ENCODE measurements at regions not wholly inside any gene's neighbourhood (a gene's known extent, or its start where the extent isn't known, plus 50 kb on each side); places are given as distances from the start of the nearest gene placed in this dataset.

- no peak for TF ChIP-seq CTCF (conservative IDR thresholded peaks at IDR 0.05)
- no peak overlapping the region for H3K56ac ChIP-seq (ENCODE audit: insufficient read length, low read depth, low read length)
Observed at GRCh38 chr2:219995991-219996765, 368.7 kb downstream of the SLC4A3 start.

More at GRCh38 chr2:219995991-219996765, 368.7 kb downstream of the SLC4A3 start:
- DNase-seq, result no peak
- Histone ChIP-seq H2BK20ac (ENCODE audit: low read depth, low read length, poor library complexity, severe bottlenecking) (no peak overlapping the region), H4K8ac (replicated peaks; ENCODE audit: insufficient read length, low read depth, low read length) (no peak overlapping the region), H4K20me1 (ENCODE audit: control insufficient read depth, insufficient read depth, insufficient read length) (no peaks in the 10 kb centered on the region), H2BK15ac (ENCODE audit: low read depth, low read length) (no peak overlapping the region), H2BK12ac (ENCODE audit: insufficient read length, low read depth, low read length) (no peak overlapping the region), H2BK120ac (ENCODE audit: low read depth, low read length, poor library complexity, severe bottlenecking) (no peak overlapping the region), H3K4me2 (ENCODE audit: insufficient read depth, insufficient read length, low read length) (no peak overlapping the region), H3K79me1 (ENCODE audit: insufficient read depth, low read depth, low read length, poor library complexity, severe bottlenecking) (no peaks in the 10 kb centered on the region), H3K79me2 (ENCODE audit: insufficient read depth, low read length) (no peaks in the 10 kb centered on the region), H4K91ac (ENCODE audit: insufficient read length, low read depth, low read length) (no peak overlapping the region), H3K4me1 (ENCODE audit: insufficient read depth, low read length) (no peaks in the 10 kb centered on the region), H3K23me2 (ENCODE audit: insufficient read length, low read depth, low read length, poor library complexity, severe bottlenecking) (no peaks in the 10 kb centered on the region), H3K27me3 (ENCODE audit: insufficient read depth, low read length) (no peaks in the 10 kb centered on the region), H3K18ac (ENCODE audit: insufficient read length, low read depth, low read length) (no peak overlapping the region), H4K5ac (ENCODE audit: insufficient read length, low read depth, low read length) (no peak overlapping the region), H3K4ac (ENCODE audit: low read depth, low read length) (no peak overlapping the region), H2AFZ (ENCODE audit: low read length) (no peak overlapping the region), H2BK5ac (ENCODE audit: insufficient read length, low read length) (no peak overlapping the region), H3K14ac (ENCODE audit: insufficient read depth, low read length) (no peak overlapping the region), H2AK5ac (ENCODE audit: insufficient read length, low read length) (no peak overlapping the region), H3T11ph (ENCODE audit: low read length) (no peak overlapping the region), H3K27ac (ENCODE audit: insufficient read length, low read depth, low read length) (no peak overlapping the region), H3K9ac (ENCODE audit: extremely low read depth, insufficient read length, low read length) (no peak overlapping the region), H3K23ac (ENCODE audit: insufficient read length, low read depth, low read length) (no peak overlapping the region), H3K9me3 (ENCODE audit: control insufficient read depth, low read depth, low read length) (no peaks in the 10 kb centered on the region)
- no peak overlapping the region for H3K4me3 Mint-ChIP-seq
- H3K36me3 Mint-ChIP-seq (ENCODE audit: insufficient read depth in 1 of 3, low read depth in 3 of 3), result no peaks in the 10 kb centered on the region; a peak in 1 of 7 replicates
- peaks cover 15 to 17% of the 10 kb centered on the region in 2 experiments for H3K4me1 Mint-ChIP-seq
- H3K27ac Mint-ChIP-seq, result no peak overlapping the region
- peaks cover 15% of the 10 kb centered on the region for H3K27me3 Mint-ChIP-seq (ENCODE audit: low read depth)
- H3K9me3 Mint-ChIP-seq, result no peaks in the 10 kb centered on the region; a peak in 1 of 5 replicates
- no CpG with 5 or more reads among the region's 4 CpGs for WGBS (ENCODE audit: extremely low coverage, insufficient read length, low lambda C conversion rate)
